HG02943 (cell line): ENCODE measurements at regions not wholly inside any gene's neighbourhood (a gene's known extent, or its start where the extent isn't known, plus 50 kb on each side); places are given as distances from the start of the nearest gene placed in this dataset.

ENCODE experiments used
- ATAC-seq: cut with Tn5 transposase; IDR thresholded peaks from one replicate; pipeline ENCODE4 v1.9.1; 2021; ENCODE audit warnings: mild to moderate bottlenecking, low read depth, moderate library complexity; ENCODE audit not compliant: unreplicated experiment

GRCh38 chr4:81375745-81376144 is 96.0 kb downstream of the RASGEF1B start:
- ATAC-seq: no peak

- no peak for ATAC-seq
These were observed 101.8 kb downstream of the RASGEF1B start for GRCh38 chr4:81369886-81370285.

- no peak for ATAC-seq
These were observed 104.9 kb downstream of the RASGEF1B start for GRCh38 chr4:81366779-81367178.

- ATAC-seq: no peak
These were observed 111.0 kb downstream of the RASGEF1B start for GRCh38 chr4:81360737-81361136.

GRCh38 chr4:81359207-81359606 is 112.5 kb downstream of the RASGEF1B start:
- ATAC-seq: no peak

- no peak for ATAC-seq
These were observed 113.6 kb downstream of the RASGEF1B start for GRCh38 chr4:81358154-81358553.

- ATAC-seq: no peak
These were observed 115.1 kb downstream of the RASGEF1B start for GRCh38 chr4:81356621-81357020.

GRCh38 chr4:81355136-81355535 is 116.6 kb downstream of the RASGEF1B start:
- ATAC-seq: no peak

GRCh38 chr4:81353861-81354260 is 117.8 kb downstream of the RASGEF1B start:
- no peak for ATAC-seq

- ATAC-seq: no peak
These were observed 119.3 kb downstream of the RASGEF1B start for GRCh38 chr4:81352446-81352835.

GRCh38 chr4:81351654-81352445 is 119.9 kb downstream of the RASGEF1B start:
- ATAC-seq: peak; percentile 84

GRCh38 chr4:81350040-81350439 is 121.7 kb downstream of the RASGEF1B start:
- no peak for ATAC-seq

- no peak for ATAC-seq
These were observed 123.0 kb downstream of the RASGEF1B start for GRCh38 chr4:81348778-81349094.

GRCh38 chr4:81348086-81348777 is 123.5 kb downstream of the RASGEF1B start:
- no peak for ATAC-seq

GRCh38 chr4:81346719-81347118 is 125.0 kb downstream of the RASGEF1B start:
- no peak for ATAC-seq

GRCh38 chr4:81343536-81343935 is 128.2 kb downstream of the RASGEF1B start:
- ATAC-seq: no peak

- no peak for ATAC-seq
These were observed 128.0 kb upstream of the PRKG2 start for GRCh38 chr4:81343046-81343445.

GRCh38 chr4:81337211-81337610 is 122.2 kb upstream of the PRKG2 start:
- ATAC-seq: no peak

GRCh38 chr4:81335122-81335912 is 120.3 kb upstream of the PRKG2 start:
- ATAC-seq: no peak

GRCh38 chr4:81330018-81330417 is 115.0 kb upstream of the PRKG2 start:
- no peak for ATAC-seq

GRCh38 chr4:81326581-81326980 is 111.6 kb upstream of the PRKG2 start:
- no peak for ATAC-seq
